OCI-LY7 (cell line): ENCODE measurements at regions not wholly inside any gene's neighbourhood (a gene's known extent, or its start where the extent isn't known, plus 50 kb on each side); places are given as distances from the start of the nearest gene placed in this dataset.

ENCODE experiments used
- EZH2phosphoT487 ChIP-seq: fragments of 200-600 bp; sonication (generic); IDR thresholded peaks from 2 replicates; pipeline ENCODE4 v1.6.1; 2018; ENCODE audit warnings: low read depth, borderline replicate concordance, mild to moderate bottlenecking, mixed run types, antibody characterized with exemption, low read length, moderate library complexity, mixed read lengths
- TF ChIP-seq, protein P1 (sequence below): fragments of 200-600 bp; sonication (generic); conservative IDR thresholded peaks from 2 replicates; pipeline ENCODE4 v1.5.1; 2014; ENCODE audit warnings: mild to moderate bottlenecking, antibody characterized with exemption, low read length, moderate library complexity, mixed read lengths

DNA sequence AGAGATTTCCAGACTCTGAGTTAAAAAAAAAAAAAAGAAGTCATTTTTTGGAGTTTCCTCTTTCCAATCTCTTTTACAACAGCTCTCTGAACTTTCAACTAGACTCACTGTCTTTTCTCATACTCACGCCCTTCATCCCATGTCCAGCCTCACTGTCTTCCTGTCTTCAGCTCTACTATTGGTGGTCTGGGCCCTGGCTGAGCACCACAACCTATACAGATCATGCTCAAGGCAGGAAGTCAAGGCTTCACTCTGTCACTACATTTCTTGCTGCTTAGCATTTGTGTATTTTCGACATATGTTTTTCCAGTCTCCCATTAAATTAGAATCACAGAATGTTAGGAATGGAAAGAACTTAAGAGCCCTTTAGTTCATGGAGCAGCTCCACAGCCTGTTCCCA, 106.4 kb upstream of the PPP2R5A start:
- TF ChIP-seq, protein P1, sequence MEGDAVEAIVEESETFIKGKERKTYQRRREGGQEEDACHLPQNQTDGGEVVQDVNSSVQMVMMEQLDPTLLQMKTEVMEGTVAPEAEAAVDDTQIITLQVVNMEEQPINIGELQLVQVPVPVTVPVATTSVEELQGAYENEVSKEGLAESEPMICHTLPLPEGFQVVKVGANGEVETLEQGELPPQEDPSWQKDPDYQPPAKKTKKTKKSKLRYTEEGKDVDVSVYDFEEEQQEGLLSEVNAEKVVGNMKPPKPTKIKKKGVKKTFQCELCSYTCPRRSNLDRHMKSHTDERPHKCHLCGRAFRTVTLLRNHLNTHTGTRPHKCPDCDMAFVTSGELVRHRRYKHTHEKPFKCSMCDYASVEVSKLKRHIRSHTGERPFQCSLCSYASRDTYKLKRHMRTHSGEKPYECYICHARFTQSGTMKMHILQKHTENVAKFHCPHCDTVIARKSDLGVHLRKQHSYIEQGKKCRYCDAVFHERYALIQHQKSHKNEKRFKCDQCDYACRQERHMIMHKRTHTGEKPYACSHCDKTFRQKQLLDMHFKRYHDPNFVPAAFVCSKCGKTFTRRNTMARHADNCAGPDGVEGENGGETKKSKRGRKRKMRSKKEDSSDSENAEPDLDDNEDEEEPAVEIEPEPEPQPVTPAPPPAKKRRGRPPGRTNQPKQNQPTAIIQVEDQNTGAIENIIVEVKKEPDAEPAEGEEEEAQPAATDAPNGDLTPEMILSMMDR: no peak
- TF ChIP-seq EZH2phosphoT487: no peak
